ENCODE measurements at regions not wholly inside any gene's neighbourhood (a gene's known extent, or its start where the extent isn't known, plus 50 kb on each side); places are given as distances from the start of the nearest gene placed in this dataset.

- TF ChIP-seq GLIS3 (CRISPR knock-in tag; IDR thresholded peaks at IDR 0.05): no peak
- TF ChIP-seq ZNF70 (CRISPR knock-in tag; IDR thresholded peaks at IDR 0.05): no peak
- no peak for TF ChIP-seq ARNTL (CRISPR knock-in tag; IDR thresholded peaks at IDR 0.05; ENCODE audit: borderline replicate concordance, low read depth)
- TF ChIP-seq PATZ1 (CRISPR knock-in tag; IDR thresholded peaks at IDR 0.05; ENCODE audit: borderline replicate concordance): no peak
- TF ChIP-seq ZFP3 (CRISPR knock-in tag; IDR thresholded peaks at IDR 0.05): no peak
- TF ChIP-seq PPARA (CRISPR knock-in tag; IDR thresholded peaks at IDR 0.05; ENCODE audit: borderline replicate concordance): no peak
- TF ChIP-seq ZC3H10 (CRISPR knock-in tag; IDR thresholded peaks at IDR 0.05): no peak
- TF ChIP-seq SNAI2 (CRISPR knock-in tag; IDR thresholded peaks at IDR 0.05): no peak
- no peak for TF ChIP-seq RARB (CRISPR knock-in tag; IDR thresholded peaks at IDR 0.05)
- no peak for TF ChIP-seq CSDC2 (CRISPR knock-in tag; IDR thresholded peaks at IDR 0.05)
- no peak for TF ChIP-seq POU6F1 (CRISPR knock-in tag; IDR thresholded peaks at IDR 0.05; ENCODE audit: borderline replicate concordance, low read depth)
- no peak for TF ChIP-seq CREB5 (CRISPR knock-in tag; IDR thresholded peaks at IDR 0.05; ENCODE audit: low read depth)
- no peak for TF ChIP-seq BACH2 (CRISPR knock-in tag; IDR thresholded peaks at IDR 0.05; ENCODE audit: borderline replicate concordance)
- no peak for TF ChIP-seq ZNF565 (CRISPR knock-in tag; conservative IDR thresholded peaks at IDR 0.05; ENCODE audit: low read depth)
Measured at GRCh38 chr15:29382862-29383261, 113.2 kb upstream of the NSMCE3 start.

All from SK-N-SH treated with all-trans-retinoic acid at 6 μM for 48 hours (cell line).